HG03060 (cell line): ENCODE measurements at regions not wholly inside any gene's neighbourhood (a gene's known extent, or its start where the extent isn't known, plus 50 kb on each side); places are given as distances from the start of the nearest gene placed in this dataset.
"Not testable (repeated sequence)": the region's sequence is repeated elsewhere in the genome, so short reads cannot be mapped to it uniquely, and the experiment has no call there.

Experiments used
- ATAC-seq: cut with Tn5 transposase; IDR thresholded peaks from one replicate; pipeline ENCODE4 v1.9.1; 2021; ENCODE audit warnings: low read depth, moderate number of reproducible peaks; ENCODE audit not compliant: unreplicated experiment

GRCh38 chr21:14058566-14058965 is 152.2 kb downstream of the LIPI start:
- ATAC-seq: no peak

- ATAC-seq: not testable (repeated sequence)
Measured at GRCh38 chr21:14057841-14058481, 152.8 kb downstream of the LIPI start.

- no peak for ATAC-seq
Measured at GRCh38 chr21:14057313-14057712, 153.4 kb downstream of the LIPI start.

GRCh38 chr21:14056771-14057191 is 154.0 kb downstream of the LIPI start:
- no peak for ATAC-seq

- not testable (repeated sequence) for ATAC-seq
Measured at GRCh38 chr21:14055746-14056515, 154.8 kb downstream of the LIPI start.

GRCh38 chr21:14054682-14055081 is 156.1 kb downstream of the LIPI start:
- ATAC-seq: no peak

- no peak for ATAC-seq
Measured at GRCh38 chr21:14050121-14050520, 160.6 kb downstream of the LIPI start.

GRCh38 chr21:14046401-14046800 is 164.4 kb downstream of the LIPI start:
- no peak for ATAC-seq

GRCh38 chr21:14040386-14040785 is 170.4 kb downstream of the LIPI start:
- ATAC-seq: no peak

GRCh38 chr21:14028619-14029018 is 182.1 kb downstream of the LIPI start:
- ATAC-seq: not testable (repeated sequence)

GRCh38 chr21:14027235-14027869 is 183.4 kb downstream of the LIPI start:
- ATAC-seq: peak; percentile 99

- ATAC-seq: not testable (repeated sequence)
Measured at GRCh38 chr21:14020108-14020507, 190.6 kb downstream of the LIPI start.

- not testable (repeated sequence) for ATAC-seq
Measured at GRCh38 chr21:14015841-14016240, 194.9 kb downstream of the LIPI start.

- ATAC-seq: not testable (repeated sequence)
Measured at GRCh38 chr21:14013623-14014498, 196.9 kb downstream of the LIPI start.

GRCh38 chr21:14013056-14013603 is 197.6 kb downstream of the LIPI start:
- ATAC-seq: no peak

- no peak for ATAC-seq
Measured at GRCh38 chr21:14012409-14012808, 198.3 kb downstream of the LIPI start.

- ATAC-seq: not testable (repeated sequence)
Measured at GRCh38 chr21:14011751-14012150, 199.0 kb downstream of the LIPI start.

GRCh38 chr21:14011149-14011548 is 199.6 kb downstream of the LIPI start:
- not testable (repeated sequence) for ATAC-seq

GRCh38 chr21:14010729-14011128 is 200.0 kb downstream of the LIPI start:
- no peak for ATAC-seq

GRCh38 chr21:14009990-14010389 is 200.8 kb downstream of the LIPI start:
- not testable (repeated sequence) for ATAC-seq
